ENCODE measurements at regions not wholly inside any gene's neighbourhood (a gene's known extent, or its start where the extent isn't known, plus 50 kb on each side); places are given as distances from the start of the nearest gene placed in this dataset.

GRCh38 chr7:69036301-69036700 lies 562.0 kb upstream of the AUTS2 start:
- Mint-ChIP-seq H3K27ac (no peak overlapping the region), H3K27me3 (ENCODE audit: insufficient read depth, low read depth, poor library complexity) (peaks cover 2% of the 10 kb centered on the region), H3K9me3 (peaks cover 91% of the 10 kb centered on the region), H3K36me3 (ENCODE audit: low read depth) (peaks cover 25% of the 10 kb centered on the region; the same call in 2 of the 3 replicates), H3K4me3 (no peak overlapping the region), H3K4me1 (no peaks in the 10 kb centered on the region)
- Histone ChIP-seq H3F3A (replicated peaks; ENCODE audit: low read depth) (no peaks in the 10 kb centered on the region), H3K4me2 (no peak overlapping the region), H3K36me3 (ENCODE audit: insufficient read depth) (no peaks in the 10 kb centered on the region), H3K9me2 (ENCODE audit: insufficient read depth) (no peaks in the 10 kb centered on the region), H3K27me3 (ENCODE audit: insufficient read depth) (no peaks in the 10 kb centered on the region), H3K27ac (ENCODE audit: low read depth) (no peak overlapping the region), H3K4me1 (ENCODE audit: insufficient read depth) (no peaks in the 10 kb centered on the region), H2AFZ (no peak overlapping the region), H4K20me1 (replicated peaks; ENCODE audit: insufficient read depth) (no peaks in the 10 kb centered on the region), H3K79me2 (replicated peaks; ENCODE audit: insufficient read depth) (no peaks in the 10 kb centered on the region), H3K4me3 (no peak overlapping the region)
- no peak for DNase-seq (ENCODE audit: low spot score)
- TF ChIP-seq EZH2phosphoT487 (IDR thresholded peaks at IDR 0.05; ENCODE audit: unreplicated experiment) (no peak), POLR2AphosphoS5 (IDR thresholded peaks at IDR 0.05; ENCODE audit: low read depth) (no peak), ZNF331 (CRISPR knock-in tag; IDR thresholded peaks at IDR 0.05; ENCODE audit: low read depth) (no peak), EZH2 (IDR thresholded peaks at IDR 0.05; ENCODE audit: low read depth, unreplicated experiment) (no peak), ZNF462 (CRISPR knock-in tag; IDR thresholded peaks at IDR 0.05) (no peak), CTCF (conservative IDR thresholded peaks at IDR 0.05; ENCODE audit: low read depth in 2 of 2) (no peak), NANOG (IDR thresholded peaks at IDR 0.05; ENCODE audit: borderline replicate concordance) (no peak), REST (IDR thresholded peaks at IDR 0.05; ENCODE audit: unreplicated experiment) (no peak), CREB1 (CRISPR knock-in tag; IDR thresholded peaks at IDR 0.05; ENCODE audit: low read depth) (no peak)
- ATAC-seq = no peak
